ENCODE measurements at regions not wholly inside any gene's neighbourhood (a gene's known extent, or its start where the extent isn't known, plus 50 kb on each side); places are given as distances from the start of the nearest gene placed in this dataset.

DNA sequence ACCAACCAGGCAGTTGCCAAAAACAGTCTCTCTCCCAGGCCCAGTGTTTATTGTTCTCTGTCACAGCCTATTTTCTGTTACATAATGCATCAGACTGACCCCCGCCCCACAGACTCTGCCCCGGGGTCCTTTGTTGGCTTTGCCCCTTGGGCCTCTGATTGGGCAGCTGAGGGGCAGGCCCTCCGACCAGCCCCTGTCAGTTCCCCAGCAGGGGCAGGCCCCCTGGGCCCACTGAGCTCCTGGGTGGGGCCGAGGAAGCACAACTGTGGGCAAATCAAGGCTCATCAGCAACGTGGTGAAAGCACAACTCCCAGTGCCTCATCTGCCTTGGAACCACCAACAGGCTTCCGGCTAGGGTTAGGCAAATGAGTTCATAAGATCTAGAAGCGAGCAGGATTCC lies 160.1 kb upstream of the MYCN start (continued):
- no peak for TF ChIP-seq GABPA (IDR thresholded peaks at IDR 0.05; ENCODE audit: borderline replicate concordance, insufficient read depth, low read length)
